ENCODE measurements at regions not wholly inside any gene's neighbourhood (a gene's known extent, or its start where the extent isn't known, plus 50 kb on each side); places are given as distances from the start of the nearest gene placed in this dataset.

GRCh38 chr4:166655231-166655630, 579.1 kb downstream of the SPOCK3 start:
- no peaks in the 10 kb centered on the region for H3K4me1 ChIP-seq
- no peak overlapping the region for H3K4me2 ChIP-seq (ENCODE audit: low read length)
- no peak overlapping the region for H3K27ac ChIP-seq
- TF ChIP-seq, protein P1, sequence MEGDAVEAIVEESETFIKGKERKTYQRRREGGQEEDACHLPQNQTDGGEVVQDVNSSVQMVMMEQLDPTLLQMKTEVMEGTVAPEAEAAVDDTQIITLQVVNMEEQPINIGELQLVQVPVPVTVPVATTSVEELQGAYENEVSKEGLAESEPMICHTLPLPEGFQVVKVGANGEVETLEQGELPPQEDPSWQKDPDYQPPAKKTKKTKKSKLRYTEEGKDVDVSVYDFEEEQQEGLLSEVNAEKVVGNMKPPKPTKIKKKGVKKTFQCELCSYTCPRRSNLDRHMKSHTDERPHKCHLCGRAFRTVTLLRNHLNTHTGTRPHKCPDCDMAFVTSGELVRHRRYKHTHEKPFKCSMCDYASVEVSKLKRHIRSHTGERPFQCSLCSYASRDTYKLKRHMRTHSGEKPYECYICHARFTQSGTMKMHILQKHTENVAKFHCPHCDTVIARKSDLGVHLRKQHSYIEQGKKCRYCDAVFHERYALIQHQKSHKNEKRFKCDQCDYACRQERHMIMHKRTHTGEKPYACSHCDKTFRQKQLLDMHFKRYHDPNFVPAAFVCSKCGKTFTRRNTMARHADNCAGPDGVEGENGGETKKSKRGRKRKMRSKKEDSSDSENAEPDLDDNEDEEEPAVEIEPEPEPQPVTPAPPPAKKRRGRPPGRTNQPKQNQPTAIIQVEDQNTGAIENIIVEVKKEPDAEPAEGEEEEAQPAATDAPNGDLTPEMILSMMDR (IDR thresholded peaks at IDR 0.05), result no peak
- no peaks in the 10 kb centered on the region for H3K9me3 ChIP-seq (ENCODE audit: control insufficient read depth, low read length)
- no peaks in the 10 kb centered on the region for H3K27me3 ChIP-seq (ENCODE audit: control insufficient read depth, insufficient read depth, low read length)
- no peaks in the 10 kb centered on the region for H3K79me2 ChIP-seq
- no peak overlapping the region for H3K4me3 ChIP-seq (ENCODE audit: low read depth, low read length)
- no peak overlapping the region for H3K9ac ChIP-seq
- no peaks in the 10 kb centered on the region for H3K36me3 ChIP-seq (ENCODE audit: control insufficient read depth, insufficient read depth, low read length)
- H2AFZ ChIP-seq, result no peak overlapping the region

- Histone ChIP-seq H3K4me2 (ENCODE audit: low read length) (no peak overlapping the region), H3K9me3 (ENCODE audit: control insufficient read depth, low read length) (no peaks in the 10 kb centered on the region), H2AFZ (no peak overlapping the region), H3K79me2 (no peaks in the 10 kb centered on the region), H3K27me3 (ENCODE audit: control insufficient read depth, insufficient read depth, low read length) (no peaks in the 10 kb centered on the region), H3K4me3 (ENCODE audit: low read depth, low read length) (no peak overlapping the region), H3K36me3 (ENCODE audit: control insufficient read depth, insufficient read depth, low read length) (no peaks in the 10 kb centered on the region), H3K4me1 (no peaks in the 10 kb centered on the region), H3K27ac (no peak overlapping the region), H3K9ac (no peak overlapping the region)
- TF ChIP-seq, protein P1 (IDR thresholded peaks at IDR 0.05), result no peak
Observed at GRCh38 chr4:166655705-166656104, 578.6 kb downstream of the SPOCK3 start.

DNA sequence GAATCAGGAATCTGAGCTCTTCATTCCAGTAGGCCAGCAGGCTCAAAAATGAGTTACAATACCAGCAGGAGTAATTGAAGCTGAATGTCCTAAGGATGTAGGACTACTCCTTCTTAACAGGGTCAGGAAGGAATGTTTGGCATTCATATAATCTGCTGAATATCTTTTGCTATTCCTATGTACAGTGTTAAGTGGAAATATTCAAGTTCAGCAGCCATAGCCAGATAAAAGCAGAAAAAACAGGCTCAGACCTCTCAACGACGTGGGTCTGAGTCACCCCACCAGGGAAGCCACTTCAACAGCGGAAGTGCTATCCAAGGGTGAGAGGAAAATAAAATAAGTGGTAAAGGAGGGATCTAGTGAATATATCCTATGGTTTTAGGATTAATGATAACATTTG, 577.0 kb downstream of the SPOCK3 start:
- TF ChIP-seq, protein P1 (IDR thresholded peaks at IDR 0.05), result no peak
- Histone ChIP-seq H3K9me3 (ENCODE audit: control insufficient read depth, low read length) (no peaks in the 10 kb centered on the region), H3K79me2 (no peaks in the 10 kb centered on the region), H3K4me2 (ENCODE audit: low read length) (no peak overlapping the region), H3K27ac (no peak overlapping the region), H3K27me3 (ENCODE audit: control insufficient read depth, insufficient read depth, low read length) (no peaks in the 10 kb centered on the region), H2AFZ (no peak overlapping the region), H3K4me1 (no peaks in the 10 kb centered on the region), H3K9ac (no peak overlapping the region), H3K4me3 (ENCODE audit: low read depth, low read length) (no peak overlapping the region), H3K36me3 (ENCODE audit: control insufficient read depth, insufficient read depth, low read length) (no peaks in the 10 kb centered on the region)

GRCh38 chr4:166658585-166658984, 575.7 kb downstream of the SPOCK3 start:
- TF ChIP-seq, protein P1 (IDR thresholded peaks at IDR 0.05), result no peak
- Histone ChIP-seq H3K27me3 (ENCODE audit: control insufficient read depth, insufficient read depth, low read length) (no peaks in the 10 kb centered on the region), H3K36me3 (ENCODE audit: control insufficient read depth, insufficient read depth, low read length) (no peaks in the 10 kb centered on the region), H2AFZ (no peak overlapping the region), H3K27ac (no peak overlapping the region), H3K9ac (no peak overlapping the region), H3K4me3 (ENCODE audit: low read depth, low read length) (no peak overlapping the region), H3K79me2 (no peaks in the 10 kb centered on the region), H3K9me3 (ENCODE audit: control insufficient read depth, low read length) (no peaks in the 10 kb centered on the region), H3K4me1 (no peaks in the 10 kb centered on the region), H3K4me2 (ENCODE audit: low read length) (no peak overlapping the region)

DNA sequence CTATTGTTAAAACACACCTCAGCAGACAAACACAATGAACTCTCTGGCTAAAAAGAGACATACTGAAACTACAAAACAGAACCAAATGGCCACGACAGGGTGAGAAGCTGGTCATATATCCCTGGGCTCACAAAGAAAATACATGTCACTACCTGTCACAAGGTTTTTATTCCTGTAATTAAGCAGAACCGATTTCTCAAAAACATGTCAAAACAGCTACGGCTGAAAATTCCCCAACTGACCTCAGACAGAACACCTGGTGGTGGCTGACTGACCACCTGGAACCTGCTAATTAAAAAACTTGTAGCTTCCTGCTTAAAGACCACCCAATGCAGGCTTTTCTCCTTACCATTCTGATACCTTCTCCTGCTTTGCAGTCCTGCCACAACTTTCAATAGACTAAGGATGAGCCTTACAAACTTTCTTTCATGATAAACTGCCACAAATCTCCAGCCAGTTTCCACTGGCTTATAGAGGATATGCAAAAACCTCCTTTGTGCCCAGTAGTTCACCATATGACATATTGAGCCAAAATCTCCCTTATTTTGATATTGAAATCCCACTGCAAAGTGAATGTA, 571.9 kb downstream of the SPOCK3 start:
- H3K9me3 ChIP-seq (ENCODE audit: control insufficient read depth, low read length), result no peaks in the 10 kb centered on the region

More for the DNA sequence above, 571.9 kb downstream of the SPOCK3 start:
- H3K9ac ChIP-seq, result no peak overlapping the region
- TF ChIP-seq, protein P1 (IDR thresholded peaks at IDR 0.05), result no peak
- no peak overlapping the region for H2AFZ ChIP-seq
- H3K27ac ChIP-seq, result no peak overlapping the region
- no peaks in the 10 kb centered on the region for H3K4me1 ChIP-seq
- H3K4me3 ChIP-seq (ENCODE audit: low read depth, low read length), result no peak overlapping the region
- no peaks in the 10 kb centered on the region for H3K27me3 ChIP-seq (ENCODE audit: control insufficient read depth, insufficient read depth, low read length)
- no peaks in the 10 kb centered on the region for H3K36me3 ChIP-seq (ENCODE audit: control insufficient read depth, insufficient read depth, low read length)
- no peak overlapping the region for H3K4me2 ChIP-seq (ENCODE audit: low read length)
- no peaks in the 10 kb centered on the region for H3K79me2 ChIP-seq

Data from parathyroid adenoma (tissue), 2 donors.